IMR-90 (cell line): ENCODE measurements at regions not wholly inside any gene's neighbourhood (a gene's known extent, or its start where the extent isn't known, plus 50 kb on each side); places are given as distances from the start of the nearest gene placed in this dataset.

Source experiments
- ATAC-seq: fragments of 200-7000 bp; cut with Tn5 transposase; 2 replicates; pipeline ENCODE4 v1.9.1; 2020; ENCODE audit warnings: low read depth, mild to moderate bottlenecking, moderate library complexity
- BruUV-seq: library from RNA; stranded (reverse); fragments of 400-500 nt; replicated peaks from 2 replicates; lab custom pipeline; 2021; lab: Mats Ljungman, UMichigan
- CTCF ChIA-PET: fragments of 300-600 bp; formaldehyde crosslinking; extraction: SDS; loops from one replicate; lab custom pipeline; 2021; ENCODE audit warnings: antibody characterized with exemption; lab: Yijun Ruan, JAX
- POLR2A ChIA-PET: fragments of 300-600 bp; sonication (Branson Sonifier 250); formaldehyde crosslinking; loops from one replicate; lab custom pipeline; 2022; ENCODE audit warnings: antibody characterized with exemption; ENCODE audit not compliant: unreplicated experiment; lab: Charles Lee
- DNase-seq: peaks from one replicate; pipeline ENCODE4 v3.0.0; 2013
- H2AFZ ChIP-seq: replicated peaks from 2 replicates; pipeline ENCODE3; 2013; ENCODE audit warnings: low read length, mild to moderate bottlenecking; ENCODE audit not compliant: poor library complexity
- H2AK5ac ChIP-seq: 2 replicates; pipeline ENCODE4 v1.6.1; 2013; ENCODE audit warnings: low read depth, low read length, inconsistent platforms
- H2AK9ac ChIP-seq: replicated peaks from 2 replicates; pipeline ENCODE3; 2013; ENCODE audit warnings: mild to moderate bottlenecking, low read depth, low read length, moderate library complexity; ENCODE audit not compliant: poor library complexity
- H2BK120ac ChIP-seq: 2 replicates; pipeline ENCODE4 v1.6.1; 2013; ENCODE audit warnings: low read depth, low read length, inconsistent platforms
- H2BK15ac ChIP-seq: 3 replicates; pipeline ENCODE4 v1.6.1; 2013; ENCODE audit warnings: low read depth, low read length, inconsistent platforms
- H2BK20ac ChIP-seq: 2 replicates; pipeline ENCODE4 v1.6.1; 2013; ENCODE audit warnings: low read depth, mild to moderate bottlenecking, inconsistent platforms, low read length, moderate library complexity
- H2BK5ac ChIP-seq: 2 replicates; pipeline ENCODE4 v1.6.1; 2013; ENCODE audit warnings: mild to moderate bottlenecking, low read depth, low read length, inconsistent platforms; ENCODE audit not compliant: poor library complexity, severe bottlenecking
- H3K14ac ChIP-seq: replicated peaks from 2 replicates; pipeline ENCODE4 v1.6.1; 2013; ENCODE audit warnings: low read depth, low read length, inconsistent platforms
- H3K18ac ChIP-seq: 2 replicates; pipeline ENCODE4 v1.6.1; 2013; ENCODE audit warnings: low read depth, low read length, control low read depth
- H3K23ac ChIP-seq: 2 replicates; pipeline ENCODE4 v1.6.1; 2013; ENCODE audit warnings: low read depth, low read length, inconsistent platforms
- H3K27ac ChIP-seq: 2 replicates; pipeline ENCODE4 v1.5.1; 2013; ENCODE audit warnings: mild to moderate bottlenecking, control low read depth, low read length; ENCODE audit not compliant: insufficient read depth
- H3K27me3 ChIP-seq: 2 replicates; pipeline ENCODE4 v1.6.1; 2013; ENCODE audit warnings: low read length; ENCODE audit not compliant: control insufficient read depth, insufficient read depth
- H3K36me3 ChIP-seq: 2 replicates; pipeline ENCODE4 v1.6.1; 2013; ENCODE audit warnings: low read length, mixed read lengths; ENCODE audit not compliant: control insufficient read depth, insufficient read depth
- H3K4ac ChIP-seq: 2 replicates; pipeline ENCODE4 v1.6.1; 2013; ENCODE audit warnings: low read depth, low read length, inconsistent platforms
- H3K4me1 ChIP-seq: 2 replicates; pipeline ENCODE4 v1.6.1; 2013; ENCODE audit warnings: low read length, mixed read lengths; ENCODE audit not compliant: control insufficient read depth, insufficient read depth
- H3K4me2 ChIP-seq: 2 replicates; pipeline ENCODE4 v1.6.1; 2013; ENCODE audit warnings: low read depth, mild to moderate bottlenecking, control low read depth, low read length, moderate library complexity
- H3K4me3 ChIP-seq: 2 replicates; pipeline ENCODE4 v1.5.1; 2013; ENCODE audit warnings: low read depth, mild to moderate bottlenecking, control low read depth, low read length, moderate library complexity; ENCODE audit not compliant: insufficient read depth
- H3K56ac ChIP-seq: 2 replicates; pipeline ENCODE4 v1.6.1; 2013; ENCODE audit warnings: low read length, inconsistent platforms; ENCODE audit not compliant: insufficient read depth; ENCODE audit errors: extremely low read depth
- H3K79me1 ChIP-seq, 2 experiments: 2 replicates each; pipeline ENCODE4 v1.6.1; 2013; ENCODE audit warnings: low read length in 2 of 2, inconsistent platforms in 1 of 2, low read depth in 1 of 2
- H3K9ac ChIP-seq: 2 replicates; pipeline ENCODE4 v1.6.1; 2013; ENCODE audit warnings: low read depth, low read length, control low read depth
- H3K9me1 ChIP-seq: 2 replicates; pipeline ENCODE4 v1.6.1; 2013; ENCODE audit warnings: low read length, inconsistent platforms; ENCODE audit not compliant: insufficient read depth
- H3K9me3 ChIP-seq: 2 replicates; pipeline ENCODE4 v1.6.1; 2013; ENCODE audit warnings: low read length; ENCODE audit not compliant: control insufficient read depth, insufficient read depth
- H4K20me1 ChIP-seq: 2 replicates; pipeline ENCODE4 v1.6.1; 2013; ENCODE audit warnings: low read length, inconsistent platforms; ENCODE audit not compliant: insufficient read depth
- H4K5ac ChIP-seq: 2 replicates; pipeline ENCODE4 v1.6.1; 2013; ENCODE audit warnings: mild to moderate bottlenecking, low read depth, low read length, control low read depth
- H4K8ac ChIP-seq, 2 experiments: 2 replicates each; pipeline ENCODE4 v1.6.1; 2013; ENCODE audit warnings: low read depth in 2 of 2, low read length in 2 of 2, control low read depth in 1 of 2, inconsistent platforms in 1 of 2
- H4K91ac ChIP-seq: 2 replicates; pipeline ENCODE4 v1.6.1; 2013; ENCODE audit warnings: low read depth, low read length, inconsistent platforms; ENCODE audit not compliant: insufficient read depth
- BHLHE40 ChIP-seq: fragments of 150-350 bp; IDR thresholded peaks from 2 replicates; pipeline ENCODE4 v1.6.1; 2016; ENCODE audit warnings: mild to moderate bottlenecking, low read depth, low read length
- CEBPB ChIP-seq: IDR thresholded peaks from 2 replicates; pipeline ENCODE4 v1.6.1; 2012; ENCODE audit warnings: low read depth, low read length, improper control_type of control experiment
- CHD1 ChIP-seq: IDR thresholded peaks from 2 replicates; pipeline ENCODE4 v1.6.1; 2012; ENCODE audit warnings: low read depth, low read length, improper control_type of control experiment
- CTCF ChIP-seq: conservative IDR thresholded peaks from 2 replicates; pipeline ENCODE4 v1.5.1; 2012; ENCODE audit warnings: mild to moderate bottlenecking, low read depth, low read length, improper control_type of control experiment
- ELK1 ChIP-seq: fragments of 150-350 bp; IDR thresholded peaks from 2 replicates; pipeline ENCODE4 v1.6.1; 2016; ENCODE audit warnings: low read depth, mild to moderate bottlenecking, low read length, moderate library complexity, borderline replicate concordance
- FOS ChIP-seq: fragments of 150-350 bp; IDR thresholded peaks from 2 replicates; pipeline ENCODE4 v1.6.1; 2016; ENCODE audit warnings: low read depth, low read length
- MAFK ChIP-seq: IDR thresholded peaks from 2 replicates; pipeline ENCODE4 v1.6.1; 2012; ENCODE audit warnings: low read depth, low read length, improper control_type of control experiment
- MAZ ChIP-seq: IDR thresholded peaks from 2 replicates; pipeline ENCODE4 v1.6.1; 2012; ENCODE audit warnings: low read depth, mild to moderate bottlenecking, low read length, improper control_type of control experiment, moderate library complexity, borderline replicate concordance
- MXI1 ChIP-seq: IDR thresholded peaks from 2 replicates; pipeline ENCODE4 v1.6.1; 2012; ENCODE audit warnings: low read depth, mild to moderate bottlenecking, low read length, moderate library complexity, borderline replicate concordance
- NFE2L2 ChIP-seq: fragments of 150-350 bp; IDR thresholded peaks from 2 replicates; pipeline ENCODE4 v1.6.1; 2016; ENCODE audit warnings: low read depth, mild to moderate bottlenecking, low read length
- POLR2A ChIP-seq: IDR thresholded peaks from 2 replicates; pipeline ENCODE4 v1.6.1; 2012; ENCODE audit warnings: mild to moderate bottlenecking, low read depth, low read length
- RAD21 ChIP-seq: IDR thresholded peaks from 2 replicates; pipeline ENCODE4 v1.6.1; 2012; ENCODE audit warnings: low read length, improper control_type of control experiment
- RCOR1 ChIP-seq: IDR thresholded peaks from 2 replicates; pipeline ENCODE4 v1.6.1; 2012; ENCODE audit warnings: mild to moderate bottlenecking, low read length, improper control_type of control experiment; ENCODE audit not compliant: insufficient replicate concordance
- RFX5 ChIP-seq: IDR thresholded peaks from 2 replicates; pipeline ENCODE4 v1.8.0; 2012; ENCODE audit warnings: low read depth, mild to moderate bottlenecking, low read length, moderate library complexity
- SMC3 ChIP-seq: fragments of 150-350 bp; IDR thresholded peaks from 2 replicates; pipeline ENCODE4 v1.6.1; 2016; ENCODE audit warnings: low read depth, mild to moderate bottlenecking, antibody characterized with exemption, low read length, moderate library complexity
- USF2 ChIP-seq: fragments of 150-350 bp; IDR thresholded peaks from 2 replicates; pipeline ENCODE4 v1.6.1; 2017; ENCODE audit warnings: mild to moderate bottlenecking, antibody characterized with exemption, low read length, low read depth
- dilution Hi-C: fragments of 300-500 bp; cut with HindIII; formaldehyde crosslinking; loops from one replicate; pipeline ENCODE4 v1.14.3; 2018; ENCODE audit warnings: low sequenced_read_pairs; ENCODE audit not compliant: unreplicated experiment
- in situ Hi-C: fragments of 300-500 bp; cut with MboI; formaldehyde crosslinking; loops from 3 replicates; pipeline ENCODE4 v1.14.3; 2019; ENCODE audit warnings: low sequenced_read_pairs, inconsistent platforms, mixed read lengths
- intact Hi-C: fragments of 100-400 bp; cut with micrococcal nuclease; formaldehyde crosslinking; loops from 2 replicates; pipeline ENCODE4 v1.10.0; 2022

GRCh38 chr9:12879961-12880360, 105.1 kb downstream of the LURAP1L start:
- no peak overlapping the region for H2AK5ac ChIP-seq
- peaks cover 7% of the 10 kb centered on the region for H3K4me1 ChIP-seq
- TF ChIP-seq CHD1 (no peak), USF2 (no peak), MAZ (no peak), RAD21 (no peak), CEBPB (no peak), RCOR1 (no peak), NFE2L2 (no peak), SMC3 (no peak), ELK1 (no peak), MXI1 (no peak), BHLHE40 (no peak), POLR2A (no peak), MAFK (no peak), FOS (no peak), RFX5 (no peak), CTCF (no peak)
- H3K9me3 ChIP-seq = no peaks in the 10 kb centered on the region
- peak overlapping the region; percentile 13; the same call in 1 of the 2 replicates for H3K27ac ChIP-seq
- H3K27me3 ChIP-seq = no peaks in the 10 kb centered on the region
- H2BK20ac ChIP-seq = no peak overlapping the region; the same call in 1 of the 2 replicates
- dilution Hi-C loops (no loop called here), in situ Hi-C loops (loop anchor here (5.0 kb wide), 1 partner anchor 158 kb away; no protein-coding TSS in a partner anchor), intact Hi-C loops (loop anchor here (2.0 to 5.0 kb wide), 2 partner anchors 65 to 88 kb away; no protein-coding TSS in a partner anchor)
- no peak overlapping the region for H2BK5ac ChIP-seq
- H3K9me1 ChIP-seq = no peaks in the 10 kb centered on the region
- no TSS peak for BruUV-seq
- no peak overlapping the region for H3K9ac ChIP-seq
- H3K79me1 ChIP-seq = no peaks in the 10 kb centered on the region
- H2BK120ac ChIP-seq = no peak overlapping the region
- H3K36me3 ChIP-seq = no peaks in the 10 kb centered on the region
- H4K20me1 ChIP-seq = no peaks in the 10 kb centered on the region
- H2AK9ac ChIP-seq = no peak overlapping the region
- no peak overlapping the region for H3K4me2 ChIP-seq
- H3K4me3 ChIP-seq = no peak overlapping the region
- H3K56ac ChIP-seq = no peak overlapping the region
- H3K14ac ChIP-seq = no peak overlapping the region
- CTCF ChIA-PET = interaction anchor here (1.2 kb wide), 1 partner anchor 50 kb away, joined by 4 read pairs; no protein-coding TSS in a partner anchor
- no peak overlapping the region; the same call in 2 of the 3 replicates for H2BK15ac ChIP-seq
- H3K18ac ChIP-seq = no peak overlapping the region; the same call in 1 of the 2 replicates
- H3K23ac ChIP-seq = no peak overlapping the region
- H4K5ac ChIP-seq = no peak overlapping the region
- POLR2A ChIA-PET = interaction anchor here (1.1 kb wide), 1 partner anchor 65 kb away, joined by 3 read pairs; no protein-coding TSS in a partner anchor
- ATAC-seq (no peak), DNase-seq (no peak)
- no peak overlapping the region for H3K4ac ChIP-seq
- H4K91ac ChIP-seq = no peak overlapping the region
- no peak overlapping the region for H2AFZ ChIP-seq
- H4K8ac ChIP-seq = no peak overlapping the region
